ENCODE measurements at regions not wholly inside any gene's neighbourhood (a gene's known extent, or its start where the extent isn't known, plus 50 kb on each side); places are given as distances from the start of the nearest gene placed in this dataset.
"Not testable (repeated sequence)": the region's sequence is repeated elsewhere in the genome, so short reads cannot be mapped to it uniquely, and the experiment has no call there.

DNA sequence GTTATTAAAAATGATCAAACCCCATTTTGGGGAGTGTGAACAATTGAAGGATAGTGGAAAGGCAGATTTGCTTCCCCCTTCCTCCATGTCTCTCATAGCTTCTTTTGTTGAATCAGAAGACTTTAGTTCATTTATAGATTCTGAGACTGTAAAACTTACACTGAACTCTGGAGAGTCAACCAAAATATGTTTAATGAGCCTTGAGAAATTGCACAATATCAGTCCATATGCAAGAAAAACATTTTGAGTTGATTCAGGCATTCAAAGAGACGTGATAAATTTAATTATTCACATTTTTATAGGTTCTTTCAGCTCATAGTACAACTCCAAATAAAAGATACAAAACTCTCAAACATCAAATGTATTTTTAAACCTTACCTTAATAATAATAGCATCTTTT lies 354.4 kb upstream of the SPRED2 start:
- no peak for DNase-seq

DNA sequence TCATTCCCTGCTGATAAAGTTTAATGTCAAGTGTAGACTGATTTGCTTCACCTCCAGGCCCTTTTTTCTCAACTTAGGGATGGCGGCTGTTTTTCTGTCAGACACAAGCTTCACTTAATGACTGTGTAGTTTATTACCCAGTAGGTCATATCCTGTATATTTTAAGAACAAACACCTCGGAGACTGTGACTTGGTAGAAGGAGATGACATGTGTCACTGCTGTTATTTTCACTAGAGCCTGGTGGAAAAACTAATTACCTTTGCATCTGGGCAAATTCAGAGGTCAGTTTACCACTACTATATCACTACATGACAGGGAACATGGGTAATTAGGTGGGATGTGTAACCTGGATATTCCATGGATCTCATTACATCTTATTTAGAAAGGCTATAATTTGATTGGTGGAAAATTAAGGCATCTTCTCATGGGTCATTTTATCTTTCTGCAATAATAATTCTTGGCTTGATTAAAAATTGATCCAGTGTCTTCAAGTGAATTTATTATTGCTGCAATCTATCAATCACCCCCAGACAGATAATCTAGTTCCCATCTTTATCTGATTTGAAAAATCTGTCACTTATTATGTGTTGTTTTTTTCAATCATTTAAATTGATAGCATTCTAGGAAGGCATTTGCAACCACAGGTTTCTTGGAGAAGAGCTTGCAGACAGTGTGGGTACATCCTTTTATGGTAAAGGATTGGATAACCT lies 353.8 kb upstream of the SPRED2 start:
- DNase-seq, result peak; percentile 51

DNA sequence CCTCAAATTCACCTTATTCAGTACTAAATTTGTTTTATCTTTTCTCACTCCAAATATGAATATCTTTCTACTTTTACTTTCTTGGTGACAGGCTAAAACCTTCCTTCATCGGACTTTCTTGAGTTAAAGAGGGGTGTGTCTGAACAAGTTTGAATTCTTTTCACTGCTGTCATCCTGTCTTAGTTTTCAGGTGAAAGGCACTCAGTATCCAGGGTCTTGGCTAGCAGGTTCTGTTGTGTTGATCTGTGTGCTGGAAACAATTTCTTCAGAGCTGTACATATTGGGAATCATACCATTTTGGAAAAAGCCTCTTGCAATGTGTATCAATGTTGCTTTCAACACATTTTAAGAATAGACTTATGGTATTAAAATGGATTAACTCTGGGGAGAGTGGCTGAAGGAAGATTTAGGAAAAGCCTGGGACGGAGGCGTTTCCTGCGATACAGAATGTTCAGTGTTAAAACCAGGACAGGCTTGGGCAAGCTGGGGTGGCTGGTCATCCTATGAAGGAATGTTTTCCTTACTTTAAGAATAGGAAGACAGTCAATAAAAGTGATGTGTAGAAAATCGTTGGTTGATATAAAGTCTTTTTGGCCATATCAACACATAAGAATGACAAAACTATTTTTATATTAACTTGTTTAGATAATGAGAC lies 350.7 kb upstream of the SPRED2 start:
- DNase-seq, result no peak

DNA sequence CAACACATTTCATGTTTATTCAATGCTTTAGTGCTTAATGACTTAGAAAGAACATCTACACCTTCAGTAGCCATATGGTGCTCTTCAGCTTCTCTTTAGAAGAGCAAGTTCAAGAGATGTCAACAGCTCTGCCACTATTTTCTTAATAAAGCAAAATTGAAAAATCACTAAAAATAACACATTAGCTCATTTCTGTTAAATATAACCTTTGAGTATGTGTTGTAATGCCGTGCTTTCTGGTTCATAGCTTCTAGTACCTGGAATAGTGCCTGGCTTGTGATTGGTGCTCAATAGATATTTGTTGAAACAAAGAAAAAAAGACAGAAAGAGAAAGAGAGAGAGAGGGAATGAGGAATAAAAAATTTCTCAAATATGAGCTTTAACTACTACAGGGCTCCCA lies 349.8 kb upstream of the SPRED2 start:
- DNase-seq, result no peak

DNA sequence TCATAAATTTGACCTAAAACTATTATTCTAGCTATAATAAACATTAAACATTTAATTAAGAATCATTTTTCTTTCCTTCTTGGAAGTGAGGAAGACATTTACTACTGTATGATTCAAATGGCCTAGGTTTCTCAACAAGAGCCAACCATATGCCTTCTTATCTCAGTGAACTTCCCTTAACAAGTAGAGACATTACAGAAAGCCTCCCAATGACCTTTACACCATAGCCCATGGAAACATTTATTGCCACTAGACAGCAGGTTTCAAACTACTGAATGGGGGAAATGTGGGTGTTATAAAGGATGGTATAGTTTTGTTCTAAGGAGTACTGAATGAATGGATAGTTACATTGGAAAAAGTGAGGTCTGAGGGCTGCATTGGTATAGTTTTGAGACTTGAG lies 349.4 kb upstream of the SPRED2 start:
- DNase-seq, result no peak

DNA sequence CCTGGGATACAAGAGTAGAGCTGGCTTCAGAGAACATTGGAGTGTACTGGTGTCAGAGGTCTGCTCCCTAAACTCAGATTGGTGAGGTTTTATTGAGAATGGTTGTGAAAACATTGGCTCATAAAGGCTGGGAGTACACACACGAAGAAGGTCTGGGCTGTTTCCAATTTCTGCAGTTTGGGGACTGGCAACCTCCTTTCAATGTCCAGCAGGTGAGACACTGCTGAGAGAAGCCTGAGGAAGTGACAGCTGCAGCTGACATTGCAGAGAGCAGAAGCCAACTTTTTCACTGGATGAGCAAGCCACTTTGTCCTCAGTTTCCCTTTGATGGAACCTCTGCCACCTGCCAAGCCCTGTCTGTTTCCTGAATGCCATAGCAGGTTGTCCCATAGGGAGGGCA lies 346.6 kb upstream of the SPRED2 start:
- no peak for DNase-seq

DNA sequence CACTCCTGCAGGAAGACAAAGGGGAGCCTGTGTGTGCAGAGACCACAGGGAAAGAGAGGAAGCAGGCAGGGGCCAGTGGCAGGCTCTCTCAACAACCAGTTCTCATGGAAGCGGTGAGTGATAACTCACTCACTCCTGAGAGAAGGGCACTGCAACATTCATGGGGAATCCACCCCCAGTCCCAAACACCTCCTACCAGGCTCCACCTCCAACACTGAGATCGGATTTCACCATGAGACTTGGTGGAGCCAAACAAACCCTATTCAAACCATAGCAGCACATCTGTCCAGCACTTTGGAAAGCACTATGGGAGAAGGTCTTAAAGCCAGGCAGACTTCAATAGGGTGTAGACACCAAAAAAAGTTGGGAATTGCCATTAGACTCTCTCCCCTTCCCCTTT lies 345.7 kb upstream of the SPRED2 start:
- DNase-seq, result no peak

DNA sequence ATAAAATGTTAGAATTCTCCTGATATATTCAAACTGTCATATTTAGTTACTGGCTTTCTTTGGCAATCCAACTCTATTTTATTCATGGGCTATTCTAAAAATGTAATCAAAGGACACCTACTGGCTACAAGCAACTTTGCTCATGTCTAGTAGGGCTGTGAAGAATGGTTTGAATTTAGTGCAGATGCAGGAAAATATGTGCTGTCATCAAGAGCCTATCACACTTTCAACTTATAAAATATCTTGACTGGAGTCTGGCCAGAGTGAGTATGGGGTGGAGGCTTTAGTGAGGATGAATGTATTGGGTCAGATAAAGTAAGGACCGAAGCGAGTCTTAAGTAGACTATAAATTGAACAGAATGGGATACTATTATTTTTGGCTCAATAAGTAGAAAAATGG lies 343.4 kb upstream of the SPRED2 start:
- no peak for DNase-seq

DNA sequence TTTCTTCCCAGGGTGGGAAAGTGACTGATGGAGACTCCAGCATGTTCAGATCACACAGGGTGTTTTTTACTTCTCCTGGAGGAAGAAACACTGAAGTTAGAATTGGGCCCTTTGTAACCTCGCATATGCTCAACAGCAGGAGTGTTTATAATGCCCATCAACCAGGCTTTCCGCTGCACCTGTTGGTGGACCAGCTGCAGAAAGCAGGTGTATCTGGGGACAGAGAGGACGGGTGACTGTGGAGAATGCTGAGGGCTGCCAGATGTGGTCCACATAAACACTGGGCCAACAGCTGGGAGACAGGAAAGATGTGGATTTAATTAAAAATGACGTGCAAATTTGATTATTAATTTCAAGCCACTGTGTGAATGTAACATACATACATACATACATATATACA lies 335.5 kb upstream of the SPRED2 start:
- no peak for DNase-seq

DNA sequence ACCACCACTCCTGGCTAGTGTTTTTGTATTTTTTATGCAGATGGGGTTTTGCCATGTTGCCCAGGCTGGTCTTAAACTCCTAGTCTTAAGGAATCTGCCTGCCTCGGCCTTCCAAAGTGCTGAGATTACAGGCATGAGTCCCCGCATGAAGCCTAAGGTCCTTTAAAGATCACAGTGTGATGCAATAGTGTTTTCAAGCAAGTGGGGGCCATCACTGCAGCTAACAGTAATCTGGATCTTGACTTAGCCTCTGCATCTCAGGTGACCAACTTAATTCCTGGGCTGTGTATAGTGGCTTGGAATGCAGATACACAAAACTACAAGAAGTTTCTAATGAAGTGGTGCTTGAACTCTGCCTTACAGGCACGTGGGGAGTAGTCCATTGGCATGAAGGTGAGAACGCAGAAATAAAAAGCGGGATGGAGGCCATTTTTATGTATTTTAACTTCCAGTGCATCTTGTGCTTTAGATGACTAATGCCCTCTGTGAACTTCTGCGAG lies 334.4 kb upstream of the SPRED2 start:
- DNase-seq, result no peak

DNA sequence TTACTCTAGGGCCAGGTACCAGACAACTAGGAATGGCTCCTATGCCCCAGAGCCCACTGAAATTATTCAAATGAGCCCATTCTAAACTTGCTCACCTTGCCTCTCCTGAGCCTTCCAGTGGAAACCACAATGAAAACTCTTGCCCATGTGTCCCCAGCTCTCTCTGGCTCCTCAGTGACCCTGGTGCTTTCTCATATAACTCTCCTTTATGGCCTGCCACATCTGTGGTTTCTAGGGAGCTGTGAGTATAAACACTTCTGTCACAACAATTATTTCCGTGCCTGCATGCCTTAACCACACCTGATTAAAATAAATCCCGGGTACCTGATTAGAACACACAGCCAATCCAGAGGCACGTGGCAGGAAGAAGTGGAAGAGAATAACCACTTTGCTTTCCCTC lies 333.0 kb upstream of the SPRED2 start:
- DNase-seq, result peak; percentile 44

DNA sequence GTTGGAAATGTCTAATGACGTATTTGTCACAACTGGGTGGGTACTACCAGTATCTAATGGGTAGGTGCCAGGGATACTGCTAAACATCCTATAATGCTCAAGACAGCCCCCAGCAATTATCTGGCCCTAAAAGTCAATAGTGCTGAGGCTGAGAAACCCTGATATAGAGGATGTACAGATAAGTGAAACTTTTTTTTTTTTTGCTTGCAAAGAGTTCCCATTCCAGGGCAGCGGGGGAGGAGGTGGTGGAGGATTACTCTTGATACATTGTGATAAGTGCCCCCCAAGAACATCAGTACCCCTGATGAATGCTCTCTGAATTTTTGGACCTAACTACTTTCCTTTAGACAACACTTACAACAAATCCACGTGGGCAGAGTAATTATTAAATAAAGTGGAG lies 329.7 kb upstream of the SPRED2 start:
- no peak for DNase-seq

DNA sequence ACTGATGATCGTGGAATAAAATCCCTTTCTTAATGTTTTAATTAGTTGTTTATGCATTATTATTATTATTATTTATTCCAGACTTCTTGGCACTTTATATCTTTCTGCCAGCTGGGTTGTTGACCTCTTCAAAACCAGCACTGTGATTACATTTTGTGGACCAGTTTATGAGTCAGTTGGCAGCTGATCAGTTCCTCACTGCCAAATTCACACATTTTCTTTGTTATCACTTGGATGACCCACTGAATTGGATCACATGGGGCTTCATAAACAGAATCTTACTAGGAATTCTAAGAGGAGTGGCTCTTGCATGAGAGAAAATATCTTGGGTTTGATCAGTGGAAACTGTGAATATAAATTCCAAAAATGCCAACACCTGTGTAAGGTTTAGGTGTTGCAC lies 321.8 kb upstream of the SPRED2 start:
- no peak for DNase-seq

DNA sequence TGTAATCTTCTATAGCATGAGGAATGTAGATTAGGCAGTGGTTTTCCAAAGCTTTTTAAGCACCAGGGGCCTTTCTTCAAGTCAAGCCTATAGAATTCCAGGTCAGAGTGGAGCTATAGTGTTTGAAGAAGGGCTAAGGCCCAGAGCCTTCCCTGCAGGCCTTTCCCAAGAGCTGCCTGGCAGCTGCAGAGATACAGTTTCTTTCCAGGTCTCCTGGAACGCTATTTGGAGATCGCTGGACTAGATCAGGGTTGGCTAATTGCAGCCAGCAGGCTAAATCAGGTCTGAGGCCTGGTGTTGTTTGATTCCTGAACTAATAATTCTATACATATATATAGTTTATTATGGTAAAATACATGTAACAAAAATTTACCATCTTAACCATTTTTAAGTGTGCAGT lies 319.0 kb upstream of the SPRED2 start:
- no peak for DNase-seq

DNA sequence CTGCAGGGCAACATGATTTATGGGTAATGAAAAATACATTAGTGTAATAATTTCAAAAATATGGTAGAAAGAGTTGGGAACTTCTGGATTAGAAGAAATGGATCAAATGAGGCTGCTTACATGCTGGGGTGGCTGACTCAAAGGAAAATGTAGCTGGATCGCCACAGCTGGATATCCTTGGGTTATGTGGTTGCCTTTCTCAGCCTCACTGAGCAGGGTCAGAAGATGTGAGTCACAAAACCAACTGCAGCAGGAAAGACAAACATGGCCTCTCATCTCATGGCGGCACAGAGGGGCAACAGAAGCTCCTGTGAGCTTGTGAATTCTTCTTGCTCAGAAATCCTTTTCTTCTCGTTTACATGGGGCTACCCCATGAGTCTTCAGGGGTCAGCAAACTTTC lies 317.1 kb upstream of the SPRED2 start:
- no peak for DNase-seq

DNA sequence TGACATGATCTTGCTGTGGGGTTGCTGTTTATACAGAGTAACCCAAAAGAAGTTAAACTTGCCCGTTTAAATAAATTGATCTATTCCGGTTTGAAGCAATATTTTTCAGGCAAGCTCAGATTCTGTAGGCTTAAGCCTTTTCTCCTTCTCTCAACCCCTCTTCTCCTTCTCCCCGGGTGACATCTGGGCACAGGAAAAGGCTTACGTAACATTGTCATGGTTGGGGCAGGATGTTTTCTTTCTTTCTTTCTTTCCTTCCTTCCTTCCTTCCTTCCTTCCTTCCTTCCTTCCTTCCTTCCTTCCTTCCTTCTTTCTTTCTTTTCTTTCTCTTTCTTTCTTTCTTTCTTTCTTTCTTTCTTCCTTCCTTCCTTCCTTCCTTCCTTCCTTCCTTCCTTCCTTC lies 315.5 kb upstream of the SPRED2 start:
- not testable (repeated sequence) for DNase-seq

DNA sequence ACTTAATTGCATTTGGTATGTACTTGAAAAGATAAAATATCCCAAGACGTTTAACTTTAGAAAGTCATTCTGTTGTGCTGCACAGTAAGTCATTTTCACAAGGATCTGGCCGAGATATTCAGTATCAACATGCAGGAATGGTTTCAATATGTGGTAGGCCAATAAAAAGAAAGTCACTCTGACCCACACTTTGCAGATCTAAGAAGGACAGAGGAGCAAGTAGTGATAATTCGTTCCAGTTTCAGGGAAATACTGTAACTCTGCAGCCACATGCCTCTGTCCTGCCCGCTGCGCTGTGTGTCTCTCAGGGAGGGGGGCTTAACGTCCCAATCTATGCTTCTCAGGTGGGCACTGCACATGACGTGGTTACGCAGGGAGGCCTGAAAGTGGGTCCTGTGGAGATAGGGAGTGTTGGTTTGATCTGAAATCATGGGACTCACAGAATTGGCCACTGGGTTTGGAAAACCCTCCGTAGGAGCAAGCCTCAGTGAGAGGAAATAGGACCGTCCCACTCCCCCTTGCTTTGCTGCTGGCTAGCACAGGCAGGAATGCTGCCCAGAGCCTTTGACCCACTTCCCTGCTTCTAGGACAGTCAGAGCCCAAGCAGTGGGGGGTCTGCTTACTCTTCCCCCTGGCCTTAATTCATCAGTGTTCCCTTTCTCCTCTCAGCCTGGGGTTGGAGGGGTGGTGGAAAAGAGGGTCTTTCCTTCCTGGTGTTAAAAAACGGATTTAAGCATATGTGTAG lies 314.7 kb upstream of the SPRED2 start:
- no peak for DNase-seq

DNA sequence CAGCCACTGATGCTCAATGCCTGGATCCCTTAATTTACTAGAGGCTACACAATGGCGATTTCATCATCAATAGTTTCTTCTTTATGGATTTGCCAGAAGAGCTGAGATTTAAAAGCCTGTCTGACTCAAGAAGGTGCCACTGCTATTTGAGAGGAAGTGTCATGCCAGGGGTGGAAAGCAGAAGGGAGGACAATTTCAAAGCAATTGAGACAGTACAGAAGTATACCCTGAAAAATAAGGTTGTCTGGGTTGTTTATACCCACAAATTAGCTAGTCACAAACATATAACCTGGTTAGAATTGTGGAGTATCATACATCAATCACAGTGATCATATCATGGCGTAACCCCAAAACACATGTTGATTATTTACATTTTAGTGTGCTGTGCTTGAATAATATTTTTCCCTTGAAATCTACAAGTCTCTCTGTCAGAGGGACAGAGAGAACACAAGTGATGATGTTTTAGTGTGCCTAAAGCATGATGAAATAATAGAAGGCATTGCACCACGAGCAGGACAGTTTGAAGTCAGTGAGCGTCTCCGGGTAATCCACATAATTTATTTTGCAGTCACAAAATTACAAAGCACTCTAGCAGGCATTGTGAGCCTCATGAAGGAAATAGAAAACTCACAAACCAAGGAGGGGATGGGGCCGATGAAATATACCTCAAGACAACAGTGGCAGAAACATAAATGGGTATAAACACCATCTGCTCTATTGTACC lies 312.2 kb upstream of the SPRED2 start:
- DNase-seq, result no peak

DNA sequence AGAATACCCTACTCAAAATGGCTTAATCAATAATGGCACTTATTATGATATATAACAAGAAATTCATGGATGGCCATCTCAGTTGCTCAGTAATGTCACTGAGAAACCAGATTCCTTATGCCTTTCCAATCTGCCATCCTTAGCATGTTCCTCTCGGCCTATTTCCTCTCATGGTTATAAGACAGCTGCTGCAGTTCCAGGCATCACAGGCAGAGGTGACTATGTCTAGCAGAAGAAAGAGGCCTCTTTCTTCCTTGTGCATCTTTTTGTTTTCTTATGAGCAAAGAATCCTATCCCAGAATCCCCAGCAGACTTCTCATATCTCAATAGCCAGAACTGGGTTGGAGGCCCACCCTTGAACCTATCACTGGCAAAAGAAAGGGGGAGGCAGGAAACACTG lies 310.6 kb upstream of the SPRED2 start:
- no peak for DNase-seq

DNA sequence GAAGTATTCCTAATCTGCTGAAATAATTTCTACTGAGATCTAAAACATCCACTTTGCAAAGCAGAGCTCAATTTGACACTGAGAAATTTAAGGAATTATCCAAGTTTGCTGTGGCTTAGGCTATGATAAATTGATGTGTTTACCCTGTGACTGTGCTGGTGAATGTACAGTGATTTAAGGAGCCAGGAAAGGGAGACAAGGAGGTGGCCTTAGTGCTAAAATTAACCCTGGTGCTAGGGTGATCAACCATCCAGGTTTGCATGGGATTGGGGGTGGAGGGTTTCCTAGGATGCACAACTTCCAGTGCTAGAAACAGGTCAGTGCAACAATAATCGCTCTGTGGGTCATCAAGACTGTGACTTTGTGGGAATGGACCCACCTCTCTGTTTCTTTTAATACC lies 307.5 kb upstream of the SPRED2 start:
- no peak for DNase-seq

DNA sequence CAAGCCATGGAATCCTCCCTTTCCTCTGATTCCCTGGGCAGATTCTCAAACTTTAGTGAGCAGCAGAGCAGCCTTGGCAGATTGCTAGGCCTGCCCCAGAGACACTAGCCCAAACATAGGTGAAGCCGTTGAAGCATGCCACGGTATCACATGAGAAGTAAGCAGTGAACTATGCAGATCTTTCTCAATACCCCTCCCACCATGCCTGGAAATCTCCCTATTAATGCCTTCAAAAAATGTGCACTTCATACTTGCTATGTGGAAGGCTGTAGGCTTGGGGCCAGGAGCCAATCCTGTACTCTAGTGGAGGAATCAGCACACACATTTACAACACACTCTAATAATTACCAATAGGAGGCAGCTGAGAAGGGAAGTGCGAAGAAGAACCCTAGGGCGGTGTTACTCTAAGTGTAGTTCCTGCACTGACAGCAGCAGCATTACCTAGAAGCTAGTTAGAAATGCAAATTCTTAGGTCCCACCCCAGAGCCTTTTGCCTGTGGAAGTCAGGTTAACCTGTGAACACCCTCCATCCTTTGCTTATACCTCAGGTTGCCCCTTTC lies 305.1 kb upstream of the SPRED2 start:
- DNase-seq, result no peak

DNA sequence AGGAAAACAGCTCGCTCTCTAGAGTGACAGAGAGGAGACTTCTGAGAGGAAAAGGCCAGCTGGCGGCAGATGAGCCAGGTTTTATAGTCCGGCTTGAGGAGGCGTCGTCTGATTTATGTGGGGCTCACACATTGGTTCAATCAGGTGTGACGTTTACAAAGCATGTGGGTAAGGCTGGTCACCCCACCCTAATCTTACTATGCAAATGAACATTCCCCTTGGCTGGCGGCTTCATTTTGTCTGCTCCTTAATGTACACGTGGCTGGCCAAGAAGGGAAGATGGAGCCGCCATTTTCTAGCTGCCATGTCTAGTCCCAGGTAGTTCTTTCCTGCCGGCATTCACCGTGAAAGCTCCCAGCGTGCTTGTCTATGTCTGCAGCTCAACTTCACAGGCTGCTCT lies 299.1 kb upstream of the SPRED2 start:
- no peak for DNase-seq

Measured in left kidney (tissue), 1 donor.